Peyer's patch (tissue), 4 donors: ENCODE measurements at regions not wholly inside any gene's neighbourhood (a gene's known extent, or its start where the extent isn't known, plus 50 kb on each side); places are given as distances from the start of the nearest gene placed in this dataset.

Experiments
- DNase-seq, 3 donors: peaks; one replicate each; pipeline ENCODE4 v3.0.0-alpha.2; 2017 to 2019
- H3K27ac ChIP-seq, 4 donors: fragments of 200-600 bp; sonication (generic); one replicate each; pipeline ENCODE4 v1.5.1; 2016 to 2019
- H3K27me3 ChIP-seq, 2 donors: fragments of 200-600 bp; sonication (generic); one replicate each; pipeline ENCODE4 v1.5.1; 2019
- H3K36me3 ChIP-seq, 3 donors: fragments of 200-600 bp; sonication (generic); one replicate each; pipeline ENCODE4 v1.5.1; 2016 to 2019
- H3K4me1 ChIP-seq, 4 donors: fragments of 200-600 bp; sonication (generic); one replicate each; pipeline ENCODE4 v1.5.1; 2016 to 2019
- H3K4me3 ChIP-seq, 4 donors: fragments of 200-600 bp; sonication (generic); 1 replicate in 3 of 4; 2 replicates in 1 of 4; pipeline ENCODE4 v1.5.1; 2016 to 2019; ENCODE audit warnings: mild to moderate bottlenecking in 1 of 4
- H3K9me3 ChIP-seq, 4 donors: fragments of 200-600 bp; sonication (generic); one replicate each; pipeline ENCODE4 v1.5.1; 2016 to 2019; ENCODE audit warnings: mild to moderate bottlenecking in 1 of 4
- POLR2A ChIP-seq, 2 donors: fragments of 450-650 bp; IDR thresholded peaks; one replicate each; pipeline ENCODE4 v1.5.1; 2017; ENCODE audit warnings: antibody characterized with exemption in 2 of 2, mild to moderate bottlenecking in 2 of 2, moderate library complexity in 2 of 2
- TF ChIP-seq, protein P1 (sequence below), 6 experiments: fragments of 450-650 bp in 4 of 6; fragments of 200-600 bp in 2 of 6; sonication (generic) in 1 of 6; IDR thresholded peaks; one replicate each; pipeline ENCODE4 v1.5.1; 2017 to 2019; ENCODE audit warnings: antibody characterized with exemption in 6 of 6, mild to moderate bottlenecking in 3 of 6, moderate library complexity in 1 of 6

- no peaks in the 10 kb centered on the region for H3K27me3 ChIP-seq
- no peak overlapping the region for H3K4me3 ChIP-seq
- H3K36me3 ChIP-seq: no peaks in the 10 kb centered on the region
- no peak overlapping the region for H3K27ac ChIP-seq
- TF ChIP-seq, protein P1, sequence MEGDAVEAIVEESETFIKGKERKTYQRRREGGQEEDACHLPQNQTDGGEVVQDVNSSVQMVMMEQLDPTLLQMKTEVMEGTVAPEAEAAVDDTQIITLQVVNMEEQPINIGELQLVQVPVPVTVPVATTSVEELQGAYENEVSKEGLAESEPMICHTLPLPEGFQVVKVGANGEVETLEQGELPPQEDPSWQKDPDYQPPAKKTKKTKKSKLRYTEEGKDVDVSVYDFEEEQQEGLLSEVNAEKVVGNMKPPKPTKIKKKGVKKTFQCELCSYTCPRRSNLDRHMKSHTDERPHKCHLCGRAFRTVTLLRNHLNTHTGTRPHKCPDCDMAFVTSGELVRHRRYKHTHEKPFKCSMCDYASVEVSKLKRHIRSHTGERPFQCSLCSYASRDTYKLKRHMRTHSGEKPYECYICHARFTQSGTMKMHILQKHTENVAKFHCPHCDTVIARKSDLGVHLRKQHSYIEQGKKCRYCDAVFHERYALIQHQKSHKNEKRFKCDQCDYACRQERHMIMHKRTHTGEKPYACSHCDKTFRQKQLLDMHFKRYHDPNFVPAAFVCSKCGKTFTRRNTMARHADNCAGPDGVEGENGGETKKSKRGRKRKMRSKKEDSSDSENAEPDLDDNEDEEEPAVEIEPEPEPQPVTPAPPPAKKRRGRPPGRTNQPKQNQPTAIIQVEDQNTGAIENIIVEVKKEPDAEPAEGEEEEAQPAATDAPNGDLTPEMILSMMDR (IDR thresholded peaks at IDR 0.05): no peak
- no peak for TF ChIP-seq POLR2A (IDR thresholded peaks at IDR 0.05)
- H3K9me3 ChIP-seq: no peaks in the 10 kb centered on the region
- DNase-seq: no peak
- no peaks in the 10 kb centered on the region for H3K4me1 ChIP-seq
Measured at GRCh38 chr10:109275960-109276359, 647.4 kb downstream of the XPNPEP1 start.

- no peaks in the 10 kb centered on the region for H3K27me3 ChIP-seq
Measured at GRCh38 chr10:109274681-109275080, 648.6 kb downstream of the XPNPEP1 start.

DNA sequence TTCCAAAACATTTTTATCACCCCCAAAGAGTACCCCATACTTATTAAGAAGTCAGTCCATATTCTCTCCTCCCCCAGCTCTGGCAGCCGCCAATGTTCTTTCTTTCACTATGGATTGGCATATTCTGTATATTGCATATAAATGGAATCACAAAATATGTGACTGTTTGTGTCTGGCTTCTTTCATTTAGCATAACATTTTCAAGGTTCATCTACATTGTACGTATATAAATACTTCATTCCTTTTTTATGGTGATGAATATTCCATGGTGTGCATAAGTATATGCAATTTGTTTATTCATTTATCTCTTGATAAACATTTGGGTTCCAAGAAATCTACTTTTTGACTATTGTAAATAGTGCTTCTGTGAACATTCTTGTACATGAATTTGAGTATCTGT, 653.1 kb downstream of the XPNPEP1 start:
- Histone ChIP-seq H3K4me1 (no peaks in the 10 kb centered on the region), H3K36me3 (no peaks in the 10 kb centered on the region), H3K4me3 (no peak overlapping the region), H3K27me3 (no peaks in the 10 kb centered on the region), H3K9me3 (no peaks in the 10 kb centered on the region), H3K27ac (no peak overlapping the region)
- TF ChIP-seq, protein P1 (IDR thresholded peaks at IDR 0.05): no peak
- TF ChIP-seq POLR2A (IDR thresholded peaks at IDR 0.05): no peak
- DNase-seq: no peak

More at GRCh38 chr10:109274681-109275080, 648.6 kb downstream of the XPNPEP1 start:
- H3K27ac ChIP-seq: no peak overlapping the region
- TF ChIP-seq, protein P1 (IDR thresholded peaks at IDR 0.05): no peak
- no peak for TF ChIP-seq POLR2A (IDR thresholded peaks at IDR 0.05)
- DNase-seq: no peak
- H3K4me1 ChIP-seq: no peaks in the 10 kb centered on the region
- H3K36me3 ChIP-seq: no peaks in the 10 kb centered on the region
- H3K4me3 ChIP-seq: no peak overlapping the region
- no peaks in the 10 kb centered on the region for H3K9me3 ChIP-seq

GRCh38 chr10:109264004-109264403, 659.3 kb downstream of the XPNPEP1 start:
- Histone ChIP-seq H3K4me1 (no peaks in the 10 kb centered on the region), H3K4me3 (no peak overlapping the region), H3K27ac (no peak overlapping the region), H3K36me3 (no peaks in the 10 kb centered on the region), H3K9me3 (no peaks in the 10 kb centered on the region), H3K27me3 (no peaks in the 10 kb centered on the region)
- TF ChIP-seq, protein P1 (IDR thresholded peaks at IDR 0.05): no peak
- TF ChIP-seq POLR2A (IDR thresholded peaks at IDR 0.05): no peak
- no peak for DNase-seq

DNA sequence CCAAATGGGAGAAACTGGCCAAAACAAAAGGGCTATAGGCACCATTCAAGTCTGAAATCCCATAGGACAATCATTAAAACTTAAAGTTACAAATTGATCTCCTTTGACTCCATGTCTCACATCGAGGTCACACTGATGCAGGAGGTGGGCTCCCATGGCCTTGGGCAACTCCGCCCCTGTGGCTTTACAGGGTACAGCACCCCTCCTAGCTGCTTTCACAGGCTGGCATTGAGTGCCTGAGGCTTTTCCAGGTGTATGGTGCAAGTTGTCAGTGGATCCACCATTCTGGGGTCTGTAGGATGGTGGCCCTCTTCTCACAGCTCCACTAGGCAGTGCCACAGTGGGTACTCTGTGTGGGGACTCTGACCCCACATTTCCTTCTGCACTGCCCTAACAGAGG, 662.1 kb downstream of the XPNPEP1 start:
- Histone ChIP-seq H3K36me3 (no peaks in the 10 kb centered on the region), H3K27ac (no peak overlapping the region), H3K4me1 (no peaks in the 10 kb centered on the region), H3K27me3 (no peaks in the 10 kb centered on the region), H3K9me3 (no peaks in the 10 kb centered on the region), H3K4me3 (no peak overlapping the region)
- TF ChIP-seq, protein P1 (IDR thresholded peaks at IDR 0.05): no peak
- TF ChIP-seq POLR2A (IDR thresholded peaks at IDR 0.05): no peak
- DNase-seq: no peak

DNA sequence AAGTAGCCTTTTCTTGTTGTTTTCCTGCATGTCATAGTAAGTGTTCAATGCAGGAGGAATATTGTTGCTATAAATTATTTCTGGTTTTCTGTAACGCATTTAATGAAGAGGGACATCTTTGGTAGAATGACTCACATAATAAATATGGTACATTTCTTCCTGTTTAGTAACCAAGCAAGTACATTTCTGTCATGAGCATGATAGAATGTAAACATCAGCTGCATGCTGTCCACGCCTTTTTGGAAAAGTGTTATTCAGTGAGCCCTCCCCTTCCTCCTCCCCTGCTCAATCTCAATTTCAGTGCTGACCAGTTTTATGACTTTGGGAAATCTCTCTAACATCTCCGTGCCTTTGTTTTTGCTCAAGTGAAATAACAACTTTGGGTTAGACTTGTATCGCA, 664.0 kb downstream of the XPNPEP1 start:
- no peak overlapping the region for H3K27ac ChIP-seq
- TF ChIP-seq POLR2A (IDR thresholded peaks at IDR 0.05): no peak
- TF ChIP-seq, protein P1 (IDR thresholded peaks at IDR 0.05): no peak
- DNase-seq: no peak

More for the DNA sequence above, 664.0 kb downstream of the XPNPEP1 start:
- H3K9me3 ChIP-seq: no peaks in the 10 kb centered on the region
- no peak overlapping the region for H3K4me3 ChIP-seq
- no peaks in the 10 kb centered on the region for H3K27me3 ChIP-seq
- H3K36me3 ChIP-seq: no peaks in the 10 kb centered on the region
- no peaks in the 10 kb centered on the region for H3K4me1 ChIP-seq
